ENCODE measurements at regions not wholly inside any gene's neighbourhood (a gene's known extent, or its start where the extent isn't known, plus 50 kb on each side); places are given as distances from the start of the nearest gene placed in this dataset.

- DNase-seq (no peak), ATAC-seq (no peak)
- Mint-ChIP-seq H3K4me1 (no peaks in the 10 kb centered on the region), H3K4me3 (no peak overlapping the region), H3K27me3 (ENCODE audit: low read depth in 2 of 2) (no peaks in the 10 kb centered on the region), H3K36me3 (no peaks in the 10 kb centered on the region), H3K9me3 (peaks cover 18% of the 10 kb centered on the region in 2 donors), H3K27ac (no peak overlapping the region)
- H3K9me3 ChIP-seq (ENCODE audit: control insufficient read depth, insufficient read depth, low read length): peaks cover 9% of the 10 kb centered on the region
- H3K27me3 ChIP-seq (ENCODE audit: control insufficient read depth, insufficient read depth, low read length): no peaks in the 10 kb centered on the region
- intact Hi-C loops (cut with micrococcal nuclease): no loop called here
- H3K4me3 ChIP-seq (ENCODE audit: low read length): no peak overlapping the region
- 40% methylated on average over 1 of the region's 2 CpGs for WGBS (ENCODE audit: insufficient coverage)
- H3K36me3 ChIP-seq (ENCODE audit: control insufficient read depth, insufficient read depth, low read length): no peaks in the 10 kb centered on the region
- TF ChIP-seq CTCF (IDR thresholded peaks at IDR 0.05): no peak
- H3K4me1 ChIP-seq (ENCODE audit: control insufficient read depth, insufficient read depth, low read length): no peaks in the 10 kb centered on the region
- no peak overlapping the region for H3K27ac ChIP-seq (ENCODE audit: low read length)
Observed at GRCh38 chr12:86621957-86622356, 365.8 kb upstream of the MGAT4C start.

- Mint-ChIP-seq H3K27me3 (ENCODE audit: low read depth in 2 of 2) (no peaks in the 10 kb centered on the region), H3K4me3 (no peak overlapping the region), H3K4me1 (no peaks in the 10 kb centered on the region), H3K27ac (no peak overlapping the region), H3K9me3 (peaks cover 6 to 9% of the 10 kb centered on the region in 2 donors), H3K36me3 (no peaks in the 10 kb centered on the region)
- H3K9me3 ChIP-seq (ENCODE audit: control insufficient read depth, insufficient read depth, low read length): no peaks in the 10 kb centered on the region
- ATAC-seq (no peak), DNase-seq (no peak)
- H3K36me3 ChIP-seq (ENCODE audit: control insufficient read depth, insufficient read depth, low read length): no peaks in the 10 kb centered on the region
- H3K27ac ChIP-seq (ENCODE audit: low read length): no peak overlapping the region
- H3K27me3 ChIP-seq (ENCODE audit: control insufficient read depth, insufficient read depth, low read length): no peaks in the 10 kb centered on the region
- H3K4me1 ChIP-seq (ENCODE audit: control insufficient read depth, insufficient read depth, low read length): no peaks in the 10 kb centered on the region
- no peak for TF ChIP-seq CTCF (IDR thresholded peaks at IDR 0.05)
- no CpG with 5 or more reads among the region's 1 CpG for WGBS (ENCODE audit: insufficient coverage)
- intact Hi-C loops (cut with micrococcal nuclease): no loop called here
- H3K4me3 ChIP-seq (ENCODE audit: low read length): no peak overlapping the region
Observed at GRCh38 chr12:86613311-86613710, 357.1 kb upstream of the MGAT4C start.

GRCh38 chr12:86608638-86609037, 352.4 kb upstream of the MGAT4C start:
- H3K9me3 Mint-ChIP-seq: peaks cover 4 to 8% of the 10 kb centered on the region in 2 donors
- no peak for ATAC-seq
- Histone ChIP-seq H3K9me3 (ENCODE audit: control insufficient read depth, insufficient read depth, low read length) (no peaks in the 10 kb centered on the region), H3K4me3 (ENCODE audit: low read length) (no peak overlapping the region), H3K27me3 (ENCODE audit: control insufficient read depth, insufficient read depth, low read length) (no peaks in the 10 kb centered on the region), H3K27ac (ENCODE audit: low read length) (no peak overlapping the region), H3K4me1 (ENCODE audit: control insufficient read depth, insufficient read depth, low read length) (no peaks in the 10 kb centered on the region), H3K36me3 (ENCODE audit: control insufficient read depth, insufficient read depth, low read length) (no peaks in the 10 kb centered on the region)
- H3K4me1 Mint-ChIP-seq: no peaks in the 10 kb centered on the region
- DNase-seq: no peak
- H3K36me3 Mint-ChIP-seq: no peaks in the 10 kb centered on the region
- H3K27me3 Mint-ChIP-seq (ENCODE audit: low read depth in 2 of 2): no peaks in the 10 kb centered on the region
- H3K27ac Mint-ChIP-seq: no peak overlapping the region
- intact Hi-C loops (cut with micrococcal nuclease): no loop called here
- no peak for TF ChIP-seq CTCF (IDR thresholded peaks at IDR 0.05)
- no peak overlapping the region for H3K4me3 Mint-ChIP-seq

- no peak overlapping the region for H3K27ac ChIP-seq (ENCODE audit: low read length)
- no peaks in the 10 kb centered on the region for H3K4me1 Mint-ChIP-seq
- peaks cover 11% of the 10 kb centered on the region for H3K9me3 ChIP-seq (ENCODE audit: control insufficient read depth, insufficient read depth, low read length)
- 93% methylated on average over 27 of the region's 27 CpGs for WGBS (ENCODE audit: insufficient coverage)
- H3K27ac Mint-ChIP-seq: no peak overlapping the region
- peaks cover 7 to 11% of the 10 kb centered on the region in 2 donors for H3K9me3 Mint-ChIP-seq
- no peak for ATAC-seq
- no peaks in the 10 kb centered on the region for H3K36me3 Mint-ChIP-seq
- no peaks in the 10 kb centered on the region for H3K27me3 ChIP-seq (ENCODE audit: control insufficient read depth, insufficient read depth, low read length)
- no peaks in the 10 kb centered on the region for H3K4me1 ChIP-seq (ENCODE audit: control insufficient read depth, insufficient read depth, low read length)
- H3K27me3 Mint-ChIP-seq (ENCODE audit: low read depth in 2 of 2): no peaks in the 10 kb centered on the region
- no peak overlapping the region for H3K4me3 Mint-ChIP-seq
- intact Hi-C loops (cut with micrococcal nuclease): no loop called here
- TF ChIP-seq CTCF (IDR thresholded peaks at IDR 0.05): no peak
- H3K4me3 ChIP-seq (ENCODE audit: low read length): no peak overlapping the region
- DNase-seq: no peak
- H3K36me3 ChIP-seq (ENCODE audit: control insufficient read depth, insufficient read depth, low read length): no peaks in the 10 kb centered on the region
Observed at GRCh38 chr12:86601550-86602308, 345.5 kb upstream of the MGAT4C start.
